AG09309 (cell line): ENCODE measurements at regions not wholly inside any gene's neighbourhood (a gene's known extent, or its start where the extent isn't known, plus 50 kb on each side); places are given as distances from the start of the nearest gene placed in this dataset.
"Not testable (repeated sequence)": the region's sequence is repeated elsewhere in the genome, so short reads cannot be mapped to it uniquely, and the experiment has no call there.

Experiments used
- DNase-seq: peaks from one replicate; pipeline ENCODE4 v3.0.0-alpha.2; 2010; ENCODE audit warnings: low read depth
- H3K4me3 ChIP-seq: 2 replicates; pipeline ENCODE4 v1.5.1; 2011; ENCODE audit warnings: mild to moderate bottlenecking, low read depth, low read length, moderate library complexity; ENCODE audit not compliant: control insufficient read depth
- CTCF ChIP-seq: IDR thresholded peaks from 2 replicates; pipeline ENCODE4 v1.5.1; 2011; ENCODE audit warnings: mild to moderate bottlenecking, low read depth, low read length, inconsistent platforms; ENCODE audit not compliant: insufficient read depth, control insufficient read depth; ENCODE audit errors: missing control alignments

DNA sequence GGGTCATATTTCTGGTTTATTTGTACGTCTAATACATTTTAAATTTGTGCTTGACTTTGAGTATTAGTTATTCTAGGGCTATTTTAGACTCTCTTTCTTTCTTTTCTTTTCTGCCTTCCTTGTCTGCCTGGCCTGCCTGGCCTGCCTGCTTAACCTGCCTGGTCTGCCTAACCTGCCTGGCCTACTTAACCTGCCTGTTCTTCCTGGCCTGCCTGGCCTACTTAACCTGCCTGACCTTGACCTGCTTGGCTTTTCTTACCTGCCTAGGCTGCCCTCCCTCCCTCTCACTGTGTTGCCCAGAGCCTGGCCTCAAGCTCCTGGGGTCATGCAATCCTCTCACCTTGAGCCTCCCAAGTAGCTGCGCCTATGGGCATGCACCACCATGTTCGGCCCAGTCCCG lies 83.7 kb downstream of the PMAIP1 start:
- DNase-seq = no peak
- no peak overlapping the region for H3K4me3 ChIP-seq
- no peak for TF ChIP-seq CTCF

DNA sequence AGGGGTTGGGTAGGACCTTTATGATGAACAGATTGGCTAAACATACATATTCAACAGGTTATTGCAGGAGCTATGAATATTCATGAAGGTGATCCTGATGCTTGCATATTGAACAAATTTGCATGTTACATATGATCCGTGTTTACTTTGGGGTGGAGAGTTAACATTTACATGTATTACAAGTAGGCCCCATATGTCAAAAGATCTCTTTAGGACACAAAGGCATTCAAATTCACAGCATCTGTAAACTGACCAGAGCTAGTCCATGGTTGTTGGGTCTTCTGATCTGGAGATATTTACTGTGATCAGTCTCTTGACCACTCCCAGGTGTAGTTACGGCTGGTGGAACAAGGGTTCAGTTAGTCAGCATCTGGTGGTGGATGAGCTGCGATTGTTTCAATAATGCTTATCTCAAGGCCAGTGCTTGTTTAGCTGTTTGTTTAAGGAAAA lies 80.4 kb downstream of the PMAIP1 start:
- no peak overlapping the region for H3K4me3 ChIP-seq
- no peak for DNase-seq
- TF ChIP-seq CTCF = no peak

- H3K4me3 ChIP-seq = no peak overlapping the region
- DNase-seq = no peak
- TF ChIP-seq CTCF = no peak
These were observed 72.2 kb downstream of the PMAIP1 start for GRCh38 chr18:59971871-59972428.

DNA sequence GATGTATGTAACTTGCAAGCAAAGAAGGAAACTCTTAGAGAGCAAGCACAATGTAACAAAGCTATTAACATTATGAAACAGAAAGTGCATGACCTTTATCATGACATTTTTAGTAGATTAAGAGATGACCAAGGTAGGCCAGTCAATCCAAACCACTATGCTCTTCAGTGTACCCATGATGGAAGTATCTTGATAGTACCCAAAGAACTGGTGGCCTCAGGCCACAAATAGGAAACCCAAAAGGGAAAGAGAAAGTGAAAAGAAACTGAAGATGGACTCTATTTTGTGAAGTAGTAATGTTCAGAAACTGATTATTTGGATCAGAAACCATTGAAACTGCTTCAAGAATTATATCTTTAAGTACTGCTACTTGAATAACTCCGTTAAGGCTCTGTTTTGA lies 71.3 kb downstream of the PMAIP1 start:
- not testable (repeated sequence) for DNase-seq, H3K4me3 ChIP-seq

DNA sequence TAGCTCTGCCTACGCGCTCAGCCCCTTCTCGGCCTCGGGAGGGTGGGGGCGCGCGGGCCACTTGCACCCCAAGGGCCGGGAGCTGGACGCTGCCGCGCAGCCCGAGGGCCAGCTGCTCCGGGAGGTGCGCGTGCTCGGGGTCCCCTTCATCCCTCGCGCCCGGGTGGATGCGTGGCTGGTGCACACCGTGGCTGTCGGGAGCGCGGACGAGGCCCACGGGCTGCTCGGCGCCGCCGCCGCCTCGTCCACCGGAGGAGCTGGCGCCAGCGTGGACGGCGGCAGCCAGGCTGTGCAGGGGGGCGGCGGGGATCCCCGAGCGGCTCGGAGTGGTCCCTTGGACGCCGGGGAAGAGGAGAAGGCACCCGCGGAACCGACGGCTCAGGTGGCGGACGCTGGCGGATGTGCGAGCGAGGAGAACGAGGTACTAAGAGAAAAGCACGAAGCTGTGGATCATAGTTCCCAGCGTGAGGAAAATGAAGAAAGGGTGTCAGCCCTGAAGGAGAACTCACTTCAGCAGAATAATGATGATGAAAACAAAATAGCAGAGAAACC lies 69.8 kb downstream of the PMAIP1 start:
- not testable (repeated sequence) for H3K4me3 ChIP-seq, DNase-seq

- no peak for TF ChIP-seq CTCF
- no peak for DNase-seq
- H3K4me3 ChIP-seq = no peak overlapping the region
These were observed 68.8 kb downstream of the PMAIP1 start for GRCh38 chr18:59968583-59968982.

- TF ChIP-seq CTCF = no peak
- no peak overlapping the region for H3K4me3 ChIP-seq
- DNase-seq = no peak
These were observed 68.1 kb downstream of the PMAIP1 start for GRCh38 chr18:59967878-59968277.

GRCh38 chr18:59966913-59967312 lies 67.1 kb downstream of the PMAIP1 start:
- DNase-seq = no peak
- H3K4me3 ChIP-seq = no peak overlapping the region
- TF ChIP-seq CTCF = no peak
